Aorta (tissue), 5 donors: ENCODE measurements at regions not wholly inside any gene's neighbourhood (a gene's known extent, or its start where the extent isn't known, plus 50 kb on each side); places are given as distances from the start of the nearest gene placed in this dataset.
"Not testable (repeated sequence)": the region's sequence is repeated elsewhere in the genome, so short reads cannot be mapped to it uniquely, and the experiment has no call there.

Experiments
- ATAC-seq: fragments of 200-7000 bp; cut with Tn5 transposase; one replicate; pipeline ENCODE4 v1.9.1; 2022; ENCODE audit warnings: moderate library complexity; ENCODE audit not compliant: low FRiP score
- DNase-seq, 2 donors: peaks; one replicate each; pipeline ENCODE4 v3.0.0-alpha.2; 2020
- H3K27ac ChIP-seq, 2 donors: one replicate each; pipeline ENCODE4 v1.5.1; 2013; ENCODE audit warnings: low read length in 2 of 2, mild to moderate bottlenecking in 2 of 2, moderate library complexity in 2 of 2, control low read depth in 1 of 2, inconsistent platforms in 1 of 2, low read depth in 1 of 2
- H3K27me3 ChIP-seq, 2 donors: one replicate each; pipeline ENCODE4 v1.6.1; 2013; ENCODE audit warnings: control low read depth in 1 of 2, low read length in 1 of 2, mild to moderate bottlenecking in 1 of 2, moderate library complexity in 1 of 2; ENCODE audit not compliant: insufficient read depth in 2 of 2, control insufficient read depth in 1 of 2
- H3K36me3 ChIP-seq, 2 donors: one replicate each; pipeline ENCODE4 v1.6.1; 2013; ENCODE audit warnings: control low read depth in 1 of 2, low read length in 1 of 2, mild to moderate bottlenecking in 1 of 2; ENCODE audit not compliant: insufficient read depth in 2 of 2, control insufficient read depth in 1 of 2
- H3K4me1 ChIP-seq, 2 donors: one replicate each; pipeline ENCODE4 v1.6.1; 2013; ENCODE audit warnings: low read length in 2 of 2, control low read depth in 1 of 2, mild to moderate bottlenecking in 1 of 2, moderate library complexity in 1 of 2; ENCODE audit not compliant: insufficient read depth in 2 of 2, control insufficient read depth in 1 of 2
- H3K4me3 ChIP-seq, 2 donors: one replicate each; pipeline ENCODE4 v1.5.1; 2013; ENCODE audit warnings: low read length in 2 of 2, control low read depth in 1 of 2, mild to moderate bottlenecking in 1 of 2
- H3K9me3 ChIP-seq: one replicate; pipeline ENCODE4 v1.6.1; 2013; ENCODE audit warnings: mild to moderate bottlenecking, low read length; ENCODE audit not compliant: control insufficient read depth
- WGBS, 2 donors: extraction: QIAGEN DNeasy Blood & Tissue Kit; methylation state at CpG; one replicate each; pipeline ENCODE4 v1.1.7; 2013; 5-methylcytosine and 5-hydroxymethylcytosine counted together
- intact Hi-C, 2 donors: fragments of 100-400 bp; cut with DNase I; formaldehyde crosslinking; loops; one replicate each; pipeline versions ENCODE4 v1.14.2 to v1.15.0; 2022
- donor health status: healthy with polysubstance abuse.
- donor health status: Bipolar disorder and iron deficiency.
- donor health status: DM: no; HTN: no; CAD: no.
- donor health status: DM: no; HTN: no; CAD: no.
- donor health status: DM: yes; HTN: yes; CAD: no.

GRCh38 chr5:23742701-23743100 is 235.3 kb downstream of the PRDM9 start:
- no peaks in the 10 kb centered on the region for H3K27me3 ChIP-seq
- H3K4me3 ChIP-seq: no peak overlapping the region
- no peak overlapping the region for H3K27ac ChIP-seq
- intact Hi-C loops: no loop called here
- no peaks in the 10 kb centered on the region for H3K4me1 ChIP-seq
- DNase-seq: no peak
- no peaks in the 10 kb centered on the region for H3K36me3 ChIP-seq
- ATAC-seq: no peak
- H3K9me3 ChIP-seq: no peaks in the 10 kb centered on the region

- Histone ChIP-seq H3K4me1 (no peaks in the 10 kb centered on the region), H3K27ac (no peak overlapping the region), H3K4me3 (no peak overlapping the region), H3K27me3 (no peaks in the 10 kb centered on the region), H3K36me3 (no peaks in the 10 kb centered on the region), H3K9me3 (no peaks in the 10 kb centered on the region)
- DNase-seq (no peak), ATAC-seq (no peak)
- intact Hi-C loops: no loop called here
Measured at GRCh38 chr5:23755906-23756305, 248.5 kb downstream of the PRDM9 start.

DNA sequence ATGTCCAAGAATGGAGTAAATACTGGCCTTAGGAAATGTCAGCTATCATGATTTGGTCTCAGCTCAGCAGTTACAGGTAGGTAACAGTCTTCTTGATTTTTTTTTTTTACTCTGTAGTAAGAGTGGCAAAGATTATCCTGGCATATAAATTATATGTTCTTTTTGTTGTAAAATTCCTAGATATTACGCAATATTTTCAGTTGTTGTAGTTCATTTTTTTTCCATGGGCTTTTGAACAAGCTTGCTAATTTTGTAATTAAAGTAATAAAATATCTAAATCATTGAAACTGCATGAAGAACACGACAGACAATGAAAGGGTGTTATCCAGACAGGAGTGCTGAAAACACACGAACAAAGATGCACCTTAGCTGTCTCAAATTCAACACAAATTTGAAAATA is 249.4 kb downstream of the PRDM9 start:
- ATAC-seq: no peak
- 74 to 80% methylated on average over 3 of the region's 3 CpGs for WGBS, 2 donors
- no peaks in the 10 kb centered on the region for H3K27me3 ChIP-seq
- intact Hi-C loops: no loop called here
- DNase-seq: no peak
- H3K36me3 ChIP-seq: no peaks in the 10 kb centered on the region
- no peak overlapping the region for H3K27ac ChIP-seq
- no peaks in the 10 kb centered on the region for H3K4me1 ChIP-seq
- no peak overlapping the region for H3K4me3 ChIP-seq
- no peaks in the 10 kb centered on the region for H3K9me3 ChIP-seq

GRCh38 chr5:23763170-23763569 is 255.8 kb downstream of the PRDM9 start:
- 52 to 68% methylated on average over 1 of the region's 1 CpG for WGBS, 2 donors

DNA sequence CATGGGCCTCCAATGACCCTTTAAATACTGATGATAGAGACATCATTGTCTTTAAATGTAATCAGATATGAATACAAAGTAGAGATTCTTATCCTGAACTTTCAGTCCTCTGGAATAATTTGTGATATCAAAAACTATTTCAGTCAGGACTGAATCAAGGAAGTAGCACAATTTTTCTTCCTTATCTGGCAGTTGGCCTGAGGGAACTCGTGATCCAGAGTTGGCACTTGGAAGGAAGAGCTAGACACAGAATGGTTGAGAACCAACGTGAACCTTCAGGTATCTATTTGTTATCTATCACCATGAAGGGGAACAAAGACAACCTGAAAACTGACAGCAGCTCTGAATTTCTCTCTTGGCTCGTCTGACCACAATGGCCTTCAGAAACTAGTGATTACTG is 269.3 kb downstream of the PRDM9 start:
- H3K4me3 ChIP-seq: no peak overlapping the region
- H3K36me3 ChIP-seq: no peaks in the 10 kb centered on the region
- no peaks in the 10 kb centered on the region for H3K4me1 ChIP-seq
- ATAC-seq (no peak), DNase-seq (no peak)
- H3K9me3 ChIP-seq: no peaks in the 10 kb centered on the region
- intact Hi-C loops: no loop called here
- no peak overlapping the region for H3K27ac ChIP-seq
- H3K27me3 ChIP-seq: no peaks in the 10 kb centered on the region
- 40% methylated on average over 3 of the region's 3 CpGs for WGBS, 2 donors

More at GRCh38 chr5:23763170-23763569, 255.8 kb downstream of the PRDM9 start:
- intact Hi-C loops: no loop called here
- Histone ChIP-seq H3K4me3 (no peak overlapping the region), H3K27me3 (no peaks in the 10 kb centered on the region), H3K4me1 (no peaks in the 10 kb centered on the region), H3K9me3 (no peaks in the 10 kb centered on the region), H3K36me3 (no peaks in the 10 kb centered on the region), H3K27ac (no peak overlapping the region)
- ATAC-seq (no peak), DNase-seq (no peak)

DNA sequence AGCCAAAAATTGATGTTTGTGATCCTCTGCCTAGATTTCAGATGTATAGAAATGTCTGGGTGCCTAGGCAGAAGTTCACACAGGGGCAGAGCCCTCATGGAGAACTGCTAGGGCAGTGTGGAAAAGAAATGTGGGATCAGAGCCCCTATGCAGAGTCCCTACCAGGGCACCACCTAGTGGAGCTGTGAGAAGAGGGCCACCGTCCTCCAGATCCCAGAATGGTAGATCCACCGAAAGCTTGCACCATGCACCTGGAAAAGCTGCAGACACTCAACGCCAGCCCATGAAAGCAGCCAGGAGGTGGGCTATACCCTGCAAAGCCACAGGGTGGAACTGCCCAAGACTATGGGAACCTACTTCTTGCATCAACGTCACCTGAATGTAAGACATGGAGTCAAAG is 292.9 kb downstream of the PRDM9 start:
- intact Hi-C loops, H3K27ac ChIP-seq, H3K27me3 ChIP-seq, H3K9me3 ChIP-seq, H3K4me3 ChIP-seq, H3K4me1 ChIP-seq, H3K36me3 ChIP-seq, DNase-seq, ATAC-seq: not testable (repeated sequence)
- WGBS, 2 donors: 84 to 86% methylated on average over 4 of the region's 4 CpGs

GRCh38 chr5:23820765-23821471 is 313.5 kb downstream of the PRDM9 start:
- 37 to 38% methylated on average over 5 of the region's 5 CpGs for WGBS, 2 donors
- no peak for ATAC-seq
- no peaks in the 10 kb centered on the region for H3K36me3 ChIP-seq
- H3K27ac ChIP-seq: no peak overlapping the region
- no peaks in the 10 kb centered on the region for H3K9me3 ChIP-seq
- intact Hi-C loops: no loop called here
- no peak overlapping the region for H3K4me3 ChIP-seq
- H3K4me1 ChIP-seq: no peaks in the 10 kb centered on the region
- DNase-seq: no peak
- no peaks in the 10 kb centered on the region for H3K27me3 ChIP-seq

GRCh38 chr5:23823521-23823920 is 316.1 kb downstream of the PRDM9 start:
- Histone ChIP-seq H3K36me3 (no peaks in the 10 kb centered on the region), H3K27ac (no peak overlapping the region), H3K4me3 (no peak overlapping the region), H3K4me1 (no peaks in the 10 kb centered on the region), H3K9me3 (no peaks in the 10 kb centered on the region), H3K27me3 (no peaks in the 10 kb centered on the region)
- DNase-seq: no peak
- no peak for ATAC-seq
- intact Hi-C loops: no loop called here
- WGBS, 2 donors: 48 to 63% methylated on average over 8 of the region's 8 CpGs

GRCh38 chr5:23825196-23825595 is 317.8 kb downstream of the PRDM9 start:
- ATAC-seq (no peak), DNase-seq (no peak)
- 70 to 75% methylated on average over 5 of the region's 5 CpGs for WGBS, 2 donors
- no peak overlapping the region for H3K27ac ChIP-seq
- H3K9me3 ChIP-seq: no peaks in the 10 kb centered on the region
- H3K36me3 ChIP-seq: no peaks in the 10 kb centered on the region
- H3K27me3 ChIP-seq: no peaks in the 10 kb centered on the region
- intact Hi-C loops: no loop called here
- no peaks in the 10 kb centered on the region for H3K4me1 ChIP-seq
- H3K4me3 ChIP-seq: no peak overlapping the region
